Fibroblast of the aortic adventitia (primary cell): ENCODE measurements at regions not wholly inside any gene's neighbourhood (a gene's known extent, or its start where the extent isn't known, plus 50 kb on each side); places are given as distances from the start of the nearest gene placed in this dataset.

Experiments
- DNase-seq: peaks from one replicate; pipeline ENCODE4 v3.0.0-alpha.2; 2010; ENCODE audit warnings: low read depth
- H3K4me3 ChIP-seq: 2 replicates; pipeline ENCODE4 v1.5.1; 2011; ENCODE audit warnings: low read depth, mild to moderate bottlenecking, control low read depth, low read length, moderate library complexity
- CTCF ChIP-seq: IDR thresholded peaks from 2 replicates; pipeline ENCODE4 v1.5.1; 2011; ENCODE audit warnings: mild to moderate bottlenecking, low read length, control low read depth, inconsistent platforms; ENCODE audit not compliant: insufficient read depth

DNA sequence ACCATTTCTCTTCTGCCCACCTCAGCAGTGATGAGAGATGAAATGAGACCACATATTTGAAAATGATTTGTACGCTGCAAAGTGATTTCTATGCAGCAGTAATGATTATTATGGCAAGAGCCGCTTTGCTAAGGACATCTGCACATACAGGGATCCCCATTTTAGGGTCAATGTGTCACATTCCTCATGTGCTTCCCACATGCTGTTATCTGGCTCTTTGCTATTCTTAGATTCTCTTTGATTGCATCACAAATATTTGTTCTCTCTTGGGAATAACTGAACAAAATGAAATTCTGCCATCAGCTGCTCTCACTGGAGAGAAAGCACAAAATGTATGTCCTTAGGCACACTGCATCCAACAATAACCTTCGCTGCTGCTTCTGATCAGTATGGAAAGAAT is 209.5 kb upstream of the IPO5 start:
- TF ChIP-seq CTCF, result no peak
- H3K4me3 ChIP-seq, result no peak overlapping the region
- peak; percentile 45 for DNase-seq

DNA sequence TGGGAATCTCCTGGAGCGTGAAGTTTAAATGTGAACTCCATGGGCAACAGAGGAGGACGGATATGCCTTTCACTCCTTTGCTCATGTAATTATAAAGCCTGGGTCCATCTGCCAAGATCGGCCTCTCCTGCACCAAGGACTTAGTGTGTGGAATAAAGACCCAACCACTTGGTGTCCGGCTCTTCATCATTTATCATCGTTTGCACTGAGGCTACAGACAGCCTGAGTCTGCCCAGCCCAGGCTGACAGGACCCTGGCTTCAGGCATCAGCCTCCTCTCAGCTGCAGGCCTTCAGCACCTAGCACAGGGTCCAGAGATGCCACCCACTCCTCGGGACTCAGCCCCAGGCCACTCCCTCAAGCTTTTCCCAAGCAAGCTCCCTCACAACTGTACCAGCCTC is 206.8 kb upstream of the IPO5 start:
- no peak for DNase-seq
- H3K4me3 ChIP-seq, result no peak overlapping the region
- TF ChIP-seq CTCF, result no peak

- no peak for TF ChIP-seq CTCF
- H3K4me3 ChIP-seq, result no peak overlapping the region
- peak; percentile 7 for DNase-seq
These were observed 204.3 kb upstream of the IPO5 start for GRCh38 chr13:97749174-97749573.

DNA sequence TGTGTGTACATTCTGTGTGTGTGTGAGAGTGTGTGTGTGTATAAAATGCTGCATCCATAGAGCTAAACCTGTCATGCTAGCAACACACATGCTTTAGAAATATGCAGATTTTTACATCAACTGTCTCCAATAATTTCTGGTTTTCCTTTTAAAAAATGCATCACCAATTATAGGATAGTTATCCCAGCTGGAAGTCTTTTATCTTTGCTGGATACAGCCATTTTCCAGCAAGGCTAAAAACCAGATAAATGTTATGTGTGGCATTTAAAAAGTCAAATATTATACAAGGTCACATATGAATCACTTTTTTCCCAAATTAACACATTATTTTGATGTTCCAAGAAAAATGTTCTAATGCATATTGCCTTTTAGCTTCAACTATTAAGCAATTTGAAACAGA is 202.0 kb upstream of the IPO5 start:
- H3K4me3 ChIP-seq, result no peak overlapping the region
- no peak for TF ChIP-seq CTCF
- no peak for DNase-seq

- H3K4me3 ChIP-seq, result no peak overlapping the region
- no peak for TF ChIP-seq CTCF
- DNase-seq, result no peak
These were observed 200.4 kb upstream of the IPO5 start for GRCh38 chr13:97752961-97753668.

DNA sequence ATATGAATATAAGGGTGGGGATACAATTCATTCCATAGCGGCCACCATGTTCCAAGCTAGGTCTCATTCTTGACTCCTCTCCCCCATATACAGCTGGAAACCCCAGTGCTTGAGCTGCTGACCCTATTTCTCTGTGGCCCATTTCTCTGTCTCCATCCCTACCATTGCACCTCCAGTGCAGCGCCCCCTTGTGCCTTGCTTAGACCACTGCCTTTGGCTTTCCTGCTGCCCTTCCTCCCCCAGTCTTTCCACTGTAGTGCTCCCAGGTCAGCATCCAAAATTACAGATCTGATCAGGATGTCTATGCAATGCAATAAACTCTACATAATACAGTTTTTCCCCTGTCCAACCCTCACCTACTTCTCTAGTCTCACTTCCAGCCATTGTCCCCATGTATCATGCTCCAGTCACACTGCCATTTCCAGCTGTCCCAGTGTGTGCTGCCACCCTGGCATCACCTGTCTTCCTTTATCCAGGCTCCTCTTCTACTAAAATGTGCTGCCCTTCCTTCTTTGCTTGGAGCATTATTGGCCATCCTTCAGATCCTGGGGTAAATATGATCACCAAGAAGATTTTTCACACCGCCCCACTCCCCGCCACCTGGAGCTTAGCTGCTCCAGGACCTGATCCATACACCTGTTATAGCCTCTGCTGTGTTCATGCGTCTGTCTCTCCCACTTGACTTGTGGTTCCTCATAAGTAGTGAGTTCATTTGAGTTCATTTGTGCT is 199.4 kb upstream of the IPO5 start:
- no peak overlapping the region for H3K4me3 ChIP-seq
- DNase-seq, result no peak
- TF ChIP-seq CTCF, result no peak
